Activated naive CD4-positive, alpha-beta T cell treated with anti-CD3 and anti-CD28 coated beads, Interleukin-2, amount 50 U/mL, for 24 hours (primary cell): ENCODE measurements at regions not wholly inside any gene's neighbourhood (a gene's known extent, or its start where the extent isn't known, plus 50 kb on each side); places are given as distances from the start of the nearest gene placed in this dataset.
"Not testable (repeated sequence)": the region's sequence is repeated elsewhere in the genome, so short reads cannot be mapped to it uniquely, and the experiment has no call there.

ENCODE experiments used
- H3K27ac Mint-ChIP-seq: one replicate; pipeline ENCODE4 v1.8.0; 2021; ENCODE audit warnings: mild to moderate bottlenecking, mixed read lengths
- H3K27me3 Mint-ChIP-seq: one replicate; pipeline ENCODE4 v1.8.0; 2021; ENCODE audit warnings: mixed read lengths
- H3K36me3 Mint-ChIP-seq: one replicate; pipeline ENCODE4 v1.8.0; 2021; ENCODE audit warnings: mixed read lengths
- H3K4me1 Mint-ChIP-seq: one replicate; pipeline ENCODE4 v1.8.0; 2021; ENCODE audit warnings: mixed read lengths
- H3K4me3 Mint-ChIP-seq: one replicate; pipeline ENCODE4 v1.8.0; 2021; ENCODE audit warnings: mild to moderate bottlenecking, mixed read lengths
- H3K9me3 Mint-ChIP-seq: one replicate; pipeline ENCODE4 v1.8.0; 2021; ENCODE audit warnings: mixed read lengths

- Mint-ChIP-seq H3K4me3 (no peak overlapping the region), H3K9me3 (no peaks in the 10 kb centered on the region), H3K4me1 (no peaks in the 10 kb centered on the region), H3K27ac (no peak overlapping the region), H3K27me3 (no peaks in the 10 kb centered on the region), H3K36me3 (no peaks in the 10 kb centered on the region)
Measured at GRCh38 chr9:30534896-30535295, 1849.5 kb upstream of the ACO1 start.

- H3K4me3 Mint-ChIP-seq, result no peak overlapping the region
- no peaks in the 10 kb centered on the region for H3K36me3 Mint-ChIP-seq
- no peaks in the 10 kb centered on the region for H3K9me3 Mint-ChIP-seq
- H3K27ac Mint-ChIP-seq, result no peak overlapping the region
- H3K27me3 Mint-ChIP-seq, result no peaks in the 10 kb centered on the region
- no peaks in the 10 kb centered on the region for H3K4me1 Mint-ChIP-seq
Measured at GRCh38 chr9:30536494-30536893, 1847.9 kb upstream of the ACO1 start.

GRCh38 chr9:30539696-30540095 lies 1844.7 kb upstream of the ACO1 start:
- H3K27me3 Mint-ChIP-seq, H3K9me3 Mint-ChIP-seq, H3K27ac Mint-ChIP-seq, H3K36me3 Mint-ChIP-seq, H3K4me3 Mint-ChIP-seq, H3K4me1 Mint-ChIP-seq: not testable (repeated sequence)

GRCh38 chr9:30574355-30575151 lies 1809.9 kb upstream of the ACO1 start:
- Mint-ChIP-seq H3K4me3 (no peak overlapping the region), H3K4me1 (no peaks in the 10 kb centered on the region), H3K27ac (no peak overlapping the region), H3K9me3 (peaks cover 4% of the 10 kb centered on the region), H3K36me3 (no peaks in the 10 kb centered on the region), H3K27me3 (no peaks in the 10 kb centered on the region)

- Mint-ChIP-seq H3K27ac (no peak overlapping the region), H3K4me3 (no peak overlapping the region), H3K36me3 (no peaks in the 10 kb centered on the region), H3K27me3 (no peaks in the 10 kb centered on the region), H3K4me1 (no peaks in the 10 kb centered on the region), H3K9me3 (peaks cover 4% of the 10 kb centered on the region)
Measured at GRCh38 chr9:30575218-30575617, 1809.2 kb upstream of the ACO1 start.

- peaks cover 4% of the 10 kb centered on the region for H3K9me3 Mint-ChIP-seq
- no peak overlapping the region for H3K27ac Mint-ChIP-seq
- no peaks in the 10 kb centered on the region for H3K27me3 Mint-ChIP-seq
- no peak overlapping the region for H3K4me3 Mint-ChIP-seq
- H3K36me3 Mint-ChIP-seq, result no peaks in the 10 kb centered on the region
- no peaks in the 10 kb centered on the region for H3K4me1 Mint-ChIP-seq
Measured at GRCh38 chr9:30575691-30576090, 1808.8 kb upstream of the ACO1 start.

- Mint-ChIP-seq H3K27me3 (no peaks in the 10 kb centered on the region), H3K27ac (no peak overlapping the region), H3K9me3 (peaks cover 4% of the 10 kb centered on the region), H3K4me1 (no peaks in the 10 kb centered on the region), H3K4me3 (no peak overlapping the region), H3K36me3 (no peaks in the 10 kb centered on the region)
Measured at GRCh38 chr9:30579810-30580209, 1804.6 kb upstream of the ACO1 start.

- Mint-ChIP-seq H3K27me3 (no peaks in the 10 kb centered on the region), H3K4me1 (no peaks in the 10 kb centered on the region), H3K4me3 (no peak overlapping the region), H3K27ac (no peak overlapping the region), H3K36me3 (no peaks in the 10 kb centered on the region), H3K9me3 (peaks cover 4% of the 10 kb centered on the region)
Measured at GRCh38 chr9:30582240-30582639, 1802.2 kb upstream of the ACO1 start.

GRCh38 chr9:30584559-30584958 lies 1799.9 kb upstream of the ACO1 start:
- Mint-ChIP-seq H3K9me3 (no peaks in the 10 kb centered on the region), H3K36me3 (no peaks in the 10 kb centered on the region)

GRCh38 chr9:30591461-30591860 lies 1793.0 kb upstream of the ACO1 start:
- Mint-ChIP-seq H3K27me3 (no peaks in the 10 kb centered on the region), H3K9me3 (no peaks in the 10 kb centered on the region), H3K4me1 (no peaks in the 10 kb centered on the region), H3K27ac (no peak overlapping the region), H3K36me3 (no peaks in the 10 kb centered on the region), H3K4me3 (no peak overlapping the region)

More at GRCh38 chr9:30584559-30584958, 1799.9 kb upstream of the ACO1 start:
- Mint-ChIP-seq H3K27me3 (no peaks in the 10 kb centered on the region), H3K27ac (no peak overlapping the region), H3K4me1 (no peaks in the 10 kb centered on the region), H3K4me3 (no peak overlapping the region)

- Mint-ChIP-seq H3K27me3 (no peaks in the 10 kb centered on the region), H3K27ac (no peak overlapping the region), H3K9me3 (no peaks in the 10 kb centered on the region), H3K4me3 (no peak overlapping the region), H3K4me1 (no peaks in the 10 kb centered on the region), H3K36me3 (no peaks in the 10 kb centered on the region)
Measured at GRCh38 chr9:30597608-30598007, 1786.8 kb upstream of the ACO1 start.

- no peak overlapping the region for H3K4me3 Mint-ChIP-seq
- no peaks in the 10 kb centered on the region for H3K36me3 Mint-ChIP-seq
- H3K27ac Mint-ChIP-seq, result no peak overlapping the region
- peaks cover 9% of the 10 kb centered on the region for H3K9me3 Mint-ChIP-seq
- H3K27me3 Mint-ChIP-seq, result no peaks in the 10 kb centered on the region
- no peaks in the 10 kb centered on the region for H3K4me1 Mint-ChIP-seq
Measured at GRCh38 chr9:30605936-30606335, 1778.5 kb upstream of the ACO1 start.

- no peak overlapping the region for H3K27ac Mint-ChIP-seq
Measured at GRCh38 chr9:30609713-30610112, 1774.7 kb upstream of the ACO1 start.

GRCh38 chr9:30616782-30617181 lies 1767.7 kb upstream of the ACO1 start:
- H3K27ac Mint-ChIP-seq, result not testable (repeated sequence)

More at GRCh38 chr9:30609713-30610112, 1774.7 kb upstream of the ACO1 start:
- Mint-ChIP-seq H3K4me1 (no peaks in the 10 kb centered on the region), H3K27me3 (no peaks in the 10 kb centered on the region), H3K36me3 (no peaks in the 10 kb centered on the region), H3K4me3 (no peak overlapping the region), H3K9me3 (peaks cover 3% of the 10 kb centered on the region)

GRCh38 chr9:30622561-30622960 lies 1761.9 kb upstream of the ACO1 start:
- no peaks in the 10 kb centered on the region for H3K36me3 Mint-ChIP-seq
- H3K4me1 Mint-ChIP-seq, result no peaks in the 10 kb centered on the region
- no peak overlapping the region for H3K4me3 Mint-ChIP-seq
- no peaks in the 10 kb centered on the region for H3K9me3 Mint-ChIP-seq
- no peaks in the 10 kb centered on the region for H3K27me3 Mint-ChIP-seq
- H3K27ac Mint-ChIP-seq, result no peak overlapping the region

More at GRCh38 chr9:30616782-30617181, 1767.7 kb upstream of the ACO1 start:
- not testable (repeated sequence) for H3K9me3 Mint-ChIP-seq, H3K4me3 Mint-ChIP-seq, H3K36me3 Mint-ChIP-seq, H3K27me3 Mint-ChIP-seq, H3K4me1 Mint-ChIP-seq

- Mint-ChIP-seq H3K4me3 (no peak overlapping the region), H3K27me3 (no peaks in the 10 kb centered on the region), H3K27ac (no peak overlapping the region), H3K4me1 (no peaks in the 10 kb centered on the region), H3K36me3 (no peaks in the 10 kb centered on the region), H3K9me3 (no peaks in the 10 kb centered on the region)
Measured at GRCh38 chr9:30628915-30629567, 1755.4 kb upstream of the ACO1 start.
